ENCODE measurements at regions not wholly inside any gene's neighbourhood (a gene's known extent, or its start where the extent isn't known, plus 50 kb on each side); places are given as distances from the start of the nearest gene placed in this dataset.
"Not testable (repeated sequence)": the region's sequence is repeated elsewhere in the genome, so short reads cannot be mapped to it uniquely, and the experiment has no call there.

- no peak for TF ChIP-seq GATA1 (IDR thresholded peaks at IDR 0.05; ENCODE audit: low read depth, low read length)
- TF ChIP-seq POLR2A (IDR thresholded peaks at IDR 0.05; ENCODE audit: low read length): no peak
- no peak for DNase-seq
These were observed 130.3 kb upstream of the STARD13 start for GRCh38 chr13:33415822-33416221.

DNA sequence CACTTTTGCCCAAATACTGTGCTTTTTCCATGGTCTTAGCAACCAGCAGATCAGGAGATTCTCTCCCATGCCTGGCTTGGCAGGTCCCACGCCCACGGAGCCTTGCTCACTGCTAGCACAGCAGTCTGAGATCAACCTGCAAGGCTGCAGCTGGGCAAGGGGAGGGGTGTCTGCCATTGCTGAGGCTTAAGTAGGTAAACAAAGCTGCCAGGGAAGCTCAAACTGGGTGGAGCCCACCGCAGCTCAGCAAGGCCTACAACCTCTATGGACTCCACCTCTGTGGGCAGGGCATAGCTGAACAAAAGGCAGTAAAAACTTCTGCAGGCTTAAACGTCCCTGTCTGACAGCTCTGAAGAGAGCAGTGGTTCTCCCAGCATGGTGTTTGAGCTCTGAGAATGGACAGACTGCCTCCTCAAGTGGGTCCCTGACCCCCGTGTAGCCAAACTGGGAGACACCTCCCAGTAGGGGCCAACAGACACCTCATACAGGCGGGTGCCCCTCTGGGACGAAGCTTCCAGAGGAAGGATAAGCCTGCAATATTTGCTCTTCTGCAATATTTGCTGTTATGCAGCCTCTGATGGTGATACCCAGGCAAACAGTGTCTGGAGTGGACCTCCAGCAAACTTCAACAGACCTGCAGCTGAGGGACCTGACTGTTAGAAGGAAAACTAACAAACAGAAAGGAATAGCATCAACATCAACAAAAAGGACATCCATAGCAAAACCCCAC is 132.8 kb upstream of the STARD13 start:
- DNase-seq: not testable (repeated sequence)

- not testable (repeated sequence) for DNase-seq
These were observed 134.6 kb upstream of the STARD13 start for GRCh38 chr13:33420117-33420516.

DNA sequence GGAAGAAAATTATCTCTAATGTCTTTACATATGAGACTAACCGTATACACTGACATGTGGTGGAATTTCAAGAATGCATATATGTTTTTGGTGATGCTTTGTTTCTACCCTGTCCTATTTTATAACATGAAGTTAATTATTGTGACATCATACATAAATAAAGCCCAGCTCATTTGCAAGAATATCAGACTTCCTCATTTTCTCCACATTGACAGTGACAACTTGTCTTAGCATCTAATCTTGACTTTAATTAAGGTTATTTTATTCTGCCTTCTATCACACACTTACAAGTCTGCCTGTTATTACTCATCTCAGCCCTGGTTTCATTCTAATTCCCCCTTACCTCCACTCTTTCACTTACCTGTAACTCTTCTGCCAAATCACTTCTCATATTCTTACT is 140.6 kb upstream of the STARD13 start:
- TF ChIP-seq POLR2A (IDR thresholded peaks at IDR 0.05; ENCODE audit: low read length) (no peak), GATA1 (IDR thresholded peaks at IDR 0.05; ENCODE audit: low read depth, low read length) (no peak)
- DNase-seq: no peak

DNA sequence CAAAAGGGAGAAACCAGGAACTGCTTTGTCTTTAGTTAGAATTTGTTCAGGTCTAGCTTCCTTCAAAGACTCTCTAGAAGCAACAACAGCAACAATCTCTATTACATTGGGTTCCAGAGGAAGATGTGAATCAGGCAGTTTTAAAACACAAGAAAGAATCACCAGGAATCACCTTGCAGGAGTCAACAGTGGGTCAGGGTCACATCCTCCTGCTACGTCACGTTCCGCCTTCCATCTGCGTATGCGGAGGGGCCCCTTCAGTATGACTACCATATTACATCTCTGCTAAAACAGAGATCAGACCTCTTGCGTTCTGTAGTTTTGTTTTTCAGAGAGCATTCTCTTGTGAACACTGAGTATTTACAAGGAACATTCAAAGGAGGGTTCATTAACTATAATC is 147.8 kb upstream of the STARD13 start:
- TF ChIP-seq GATA1 (IDR thresholded peaks at IDR 0.05; ENCODE audit: low read depth, low read length) (no peak), POLR2A (IDR thresholded peaks at IDR 0.05; ENCODE audit: low read length) (no peak)
- DNase-seq: no peak

GRCh38 chr13:33434676-33435075 is 149.1 kb upstream of the STARD13 start:
- no peak for DNase-seq
- TF ChIP-seq POLR2A (IDR thresholded peaks at IDR 0.05; ENCODE audit: low read length): no peak
- no peak for TF ChIP-seq GATA1 (IDR thresholded peaks at IDR 0.05; ENCODE audit: low read depth, low read length)

DNA sequence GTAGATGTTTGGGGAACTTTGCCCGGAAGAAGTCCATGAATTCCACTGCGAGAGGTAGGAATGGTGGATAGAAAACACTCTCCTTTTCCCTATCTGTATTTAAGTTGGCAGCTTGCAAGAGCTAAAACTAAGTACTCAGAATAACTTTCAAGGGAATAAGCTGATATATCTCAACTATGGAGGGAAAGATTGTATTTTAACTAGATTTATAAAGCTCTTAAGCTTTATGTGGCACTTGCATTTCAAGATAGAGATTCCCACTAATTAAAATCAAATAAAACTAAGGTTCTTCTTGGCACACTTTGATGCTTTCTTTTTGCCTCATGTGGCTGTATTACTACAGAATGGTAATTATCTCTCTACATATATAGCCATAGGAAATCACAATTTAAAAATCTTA is 149.7 kb upstream of the STARD13 start:
- no peak for DNase-seq

GRCh38 chr13:33438918-33439317 is 153.4 kb upstream of the STARD13 start:
- no peak for DNase-seq
- TF ChIP-seq POLR2A (IDR thresholded peaks at IDR 0.05; ENCODE audit: low read length) (no peak), GATA1 (IDR thresholded peaks at IDR 0.05; ENCODE audit: low read depth, low read length) (no peak)

More for the DNA sequence above, 149.7 kb upstream of the STARD13 start:
- TF ChIP-seq GATA1 (IDR thresholded peaks at IDR 0.05; ENCODE audit: low read depth, low read length): no peak
- no peak for TF ChIP-seq POLR2A (IDR thresholded peaks at IDR 0.05; ENCODE audit: low read length)

- no peak for TF ChIP-seq GATA1 (IDR thresholded peaks at IDR 0.05; ENCODE audit: low read depth, low read length)
- TF ChIP-seq POLR2A (IDR thresholded peaks at IDR 0.05; ENCODE audit: low read length): no peak
- peak in 1 of 2 experiments; percentile 6 for DNase-seq
These were observed 155.5 kb upstream of the STARD13 start for GRCh38 chr13:33441015-33441414.

- no peak for TF ChIP-seq GATA1 (IDR thresholded peaks at IDR 0.05; ENCODE audit: low read depth, low read length)
- TF ChIP-seq POLR2A (IDR thresholded peaks at IDR 0.05; ENCODE audit: low read length): no peak
- no peak for DNase-seq
These were observed 159.5 kb upstream of the STARD13 start for GRCh38 chr13:33445024-33445423.

- no peak for TF ChIP-seq POLR2A (IDR thresholded peaks at IDR 0.05; ENCODE audit: low read length)
- TF ChIP-seq GATA1 (IDR thresholded peaks at IDR 0.05; ENCODE audit: low read depth, low read length): no peak
These were observed 159.9 kb upstream of the STARD13 start for GRCh38 chr13:33445476-33445875.

GRCh38 chr13:33446821-33447725 is 161.5 kb upstream of the STARD13 start:
- TF ChIP-seq POLR2A (IDR thresholded peaks at IDR 0.05; ENCODE audit: low read length): no peak
- no peak for TF ChIP-seq GATA1 (IDR thresholded peaks at IDR 0.05; ENCODE audit: low read depth, low read length)
- no peak for DNase-seq

More at GRCh38 chr13:33445476-33445875, 159.9 kb upstream of the STARD13 start:
- DNase-seq: no peak

- TF ChIP-seq POLR2A (IDR thresholded peaks at IDR 0.05; ENCODE audit: low read length) (no peak), GATA1 (IDR thresholded peaks at IDR 0.05; ENCODE audit: low read depth, low read length) (no peak)
- no peak for DNase-seq
These were observed 163.3 kb upstream of the STARD13 start for GRCh38 chr13:33448889-33449288.

GRCh38 chr13:33450956-33451709 is 165.6 kb upstream of the STARD13 start:
- DNase-seq: no peak
- no peak for TF ChIP-seq POLR2A (IDR thresholded peaks at IDR 0.05; ENCODE audit: low read length)
- no peak for TF ChIP-seq GATA1 (IDR thresholded peaks at IDR 0.05; ENCODE audit: low read depth, low read length)
